HG03039 (cell line): ENCODE measurements at regions not wholly inside any gene's neighbourhood (a gene's known extent, or its start where the extent isn't known, plus 50 kb on each side); places are given as distances from the start of the nearest gene placed in this dataset.

Experiments
- ATAC-seq: cut with Tn5 transposase; IDR thresholded peaks from one replicate; pipeline ENCODE4 v1.9.1; 2021; ENCODE audit warnings: mild to moderate bottlenecking, moderate library complexity; ENCODE audit not compliant: unreplicated experiment

DNA sequence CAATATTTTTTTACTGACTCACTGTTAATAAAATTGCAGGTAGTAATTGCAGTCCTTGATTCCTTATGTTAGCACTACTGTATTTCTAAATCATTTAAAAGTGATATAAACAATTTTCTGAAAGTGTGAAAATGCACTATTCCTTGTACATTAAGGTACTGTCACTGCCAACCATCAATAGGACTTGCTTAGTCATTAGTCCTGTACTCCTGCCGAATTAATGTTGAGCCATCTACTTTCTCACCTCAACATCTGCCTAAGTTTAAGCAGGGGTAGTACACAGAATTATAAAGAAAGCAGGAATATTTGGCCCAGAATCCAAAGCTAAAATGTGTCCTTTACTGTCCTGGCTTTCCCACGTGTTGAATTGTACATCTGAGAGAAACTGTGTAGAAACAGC is 87.0 kb upstream of the TRPC3 start:
- no peak for ATAC-seq

GRCh38 chr4:122034619-122035018 is 82.8 kb upstream of the TRPC3 start:
- ATAC-seq, result no peak

- ATAC-seq, result no peak
Measured at GRCh38 chr4:122027203-122027602, 75.3 kb upstream of the TRPC3 start.

DNA sequence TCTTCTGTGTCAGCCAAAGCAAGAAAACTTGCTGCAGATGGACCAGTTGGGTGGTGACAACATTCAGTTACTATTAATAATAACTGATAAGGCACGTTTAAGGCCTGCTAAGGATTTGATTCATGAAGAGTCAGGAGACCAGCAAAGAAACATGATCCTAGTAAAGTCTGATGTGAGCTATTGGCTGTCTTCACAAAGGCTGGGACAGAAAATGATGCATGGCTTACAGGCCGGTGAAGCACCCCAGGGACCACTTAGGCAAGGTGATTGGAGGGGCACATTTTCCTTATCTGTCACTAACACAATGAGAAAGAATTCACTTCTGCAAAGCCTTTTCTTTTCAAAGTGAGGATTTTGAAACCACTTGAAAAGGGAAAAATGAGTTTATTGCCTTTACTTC is 65.4 kb upstream of the TRPC3 start:
- no peak for ATAC-seq

DNA sequence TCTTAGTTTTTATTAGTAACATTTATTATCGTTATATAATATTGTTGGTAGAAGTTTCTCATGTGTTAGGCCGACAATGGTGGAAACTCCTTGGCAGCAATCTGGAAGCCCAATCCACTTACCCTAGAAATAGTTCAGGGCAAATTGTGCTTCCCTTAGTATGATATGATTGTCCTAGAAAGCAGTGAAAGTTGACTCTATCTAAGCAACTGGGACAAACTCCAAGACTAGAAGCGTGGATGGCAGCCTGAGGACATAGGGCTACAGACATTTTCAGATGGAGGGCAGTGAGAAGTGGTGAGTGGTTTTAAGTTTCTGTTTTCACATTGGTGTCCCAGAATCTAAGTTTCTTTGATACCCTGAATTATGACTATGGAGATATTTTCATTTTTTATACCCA is 63.3 kb upstream of the TRPC3 start:
- no peak for ATAC-seq

DNA sequence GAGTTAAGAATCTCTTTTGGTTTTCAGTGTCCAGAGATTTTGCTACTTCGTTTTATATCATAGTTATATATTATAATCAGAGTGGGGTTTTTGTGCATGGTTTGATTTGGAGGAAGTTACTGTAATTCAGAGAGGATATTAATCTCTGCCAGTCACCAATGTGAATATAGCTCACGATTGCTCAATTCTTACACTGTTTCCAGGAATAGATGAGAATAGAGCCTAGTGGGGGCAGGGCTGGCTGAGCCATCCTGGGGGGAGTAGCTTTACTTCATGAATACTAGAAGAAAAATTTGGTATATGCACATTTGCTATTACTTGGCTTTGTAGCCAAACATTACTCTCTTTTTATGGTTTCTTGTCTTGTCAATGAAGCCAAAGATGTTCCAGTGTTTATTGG is 60.9 kb upstream of the TRPC3 start:
- no peak for ATAC-seq

DNA sequence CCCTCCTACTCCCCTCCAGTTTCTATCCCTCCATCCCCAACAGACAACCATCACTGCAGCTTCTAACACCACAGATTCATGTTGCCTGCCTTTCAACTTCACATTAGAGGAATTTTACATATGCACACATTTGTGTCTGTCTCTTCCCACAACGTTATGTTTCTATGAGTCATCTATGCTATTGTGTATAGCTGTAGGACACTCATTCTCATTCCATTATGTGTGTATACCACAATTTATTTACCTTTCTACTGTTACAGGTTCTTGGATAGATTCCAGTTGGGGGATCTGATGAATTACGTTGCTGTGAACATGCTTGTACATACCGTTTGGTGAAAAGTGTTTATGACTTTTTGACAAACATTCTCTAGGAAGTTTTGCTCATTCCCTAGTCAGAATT is 58.8 kb upstream of the TRPC3 start:
- no peak for ATAC-seq

DNA sequence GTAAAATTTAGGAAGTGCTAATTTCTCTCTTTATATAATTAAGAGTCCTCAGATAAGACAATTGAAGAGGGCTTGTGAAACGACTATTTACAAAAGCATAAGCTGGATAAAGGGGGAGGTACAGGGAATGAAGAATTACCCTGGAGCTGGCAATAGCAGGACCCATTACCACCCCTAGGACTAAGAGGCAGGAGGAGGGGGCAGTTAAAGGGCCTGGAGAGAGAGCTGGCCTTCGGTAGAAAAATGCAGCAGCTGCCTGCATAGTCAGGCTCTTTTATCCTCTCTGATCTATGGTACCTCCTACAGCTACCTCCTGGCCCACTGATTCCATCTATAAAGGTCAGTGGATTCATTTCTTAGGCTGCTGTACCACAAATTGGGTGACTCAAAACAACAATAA is 57.7 kb upstream of the TRPC3 start:
- ATAC-seq, result no peak

GRCh38 chr4:122007016-122007415 is 55.2 kb upstream of the TRPC3 start:
- ATAC-seq, result no peak

GRCh38 chr4:122005064-122005755 is 53.4 kb upstream of the TRPC3 start:
- ATAC-seq, result no peak

GRCh38 chr4:122003335-122003734 is 51.5 kb upstream of the TRPC3 start:
- ATAC-seq, result peak; percentile 78
